OCI-LY7 (cell line): ENCODE measurements at regions not wholly inside any gene's neighbourhood (a gene's known extent, or its start where the extent isn't known, plus 50 kb on each side); places are given as distances from the start of the nearest gene placed in this dataset.

Experiments
- BruUV-seq: library from RNA; stranded (reverse); fragments of 400-500 nt; replicated peaks from 2 replicates; lab custom pipeline; 2021; lab: Mats Ljungman, UMichigan
- CTCF ChIA-PET: fragments of 300-600 bp; sonication (Branson Sonifier 250); formaldehyde crosslinking; loops from one replicate; lab custom pipeline; 2022; ENCODE audit warnings: antibody characterized with exemption; ENCODE audit not compliant: unreplicated experiment; lab: Charles Lee
- POLR2A ChIA-PET: fragments of 300-600 bp; sonication (Branson Sonifier 250); formaldehyde crosslinking; loops from one replicate; lab custom pipeline; 2022; ENCODE audit warnings: antibody characterized with exemption; lab: Charles Lee
- DNase-seq: peaks from one replicate; pipeline ENCODE4 v3.0.0-alpha.2; 2015; ENCODE audit warnings: low spot score
- H2AFZ ChIP-seq: fragments of 200-600 bp; sonication (generic), shearing (Covaris generic); 2 replicates; pipeline ENCODE4 v1.6.1; 2014; ENCODE audit warnings: mild to moderate bottlenecking, antibody characterized with exemption, low read length, moderate library complexity
- H3K27ac ChIP-seq: fragments of 200-600 bp; sonication (generic); 2 replicates; pipeline ENCODE4 v1.5.1; 2014; ENCODE audit warnings: mixed run types, low read depth, mild to moderate bottlenecking, moderate library complexity, low read length, inconsistent platforms; ENCODE audit not compliant: poor library complexity, severe bottlenecking
- H3K36me3 ChIP-seq: fragments of 200-600 bp; sonication (generic); 2 replicates; pipeline ENCODE4 v1.6.1; 2014; ENCODE audit warnings: mild to moderate bottlenecking, antibody characterized with exemption, low read length, moderate library complexity, mixed read lengths; ENCODE audit not compliant: insufficient read depth
- H3K4me1 ChIP-seq: fragments of 200-600 bp; sonication (generic); 2 replicates; pipeline ENCODE4 v1.5.1; 2014; ENCODE audit warnings: mild to moderate bottlenecking, low read length; ENCODE audit not compliant: insufficient read depth, poor library complexity, severe bottlenecking
- H3K4me2 ChIP-seq: fragments of 200-600 bp; sonication (generic); 2 replicates; pipeline ENCODE4 v1.6.1; 2014; ENCODE audit warnings: mild to moderate bottlenecking, low read length
- H3K4me3 ChIP-seq: fragments of 200-600 bp; sonication (generic); 2 replicates; pipeline ENCODE4 v1.5.1; 2014; ENCODE audit warnings: mild to moderate bottlenecking, low read depth, low read length; ENCODE audit not compliant: poor library complexity, severe bottlenecking
- H3K79me2 ChIP-seq: fragments of 200-600 bp; sonication (generic); 2 replicates; pipeline ENCODE4 v1.6.1; 2016; ENCODE audit warnings: low read depth, mild to moderate bottlenecking, low read length, moderate library complexity, mixed read lengths; ENCODE audit not compliant: insufficient read depth
- H3K9me2 ChIP-seq: fragments of 200-600 bp; sonication (generic); 2 replicates; pipeline ENCODE4 v1.6.1; 2016; ENCODE audit warnings: mild to moderate bottlenecking, low read length, mixed read lengths; ENCODE audit not compliant: insufficient read depth
- H3K9me3 ChIP-seq: fragments of 200-600 bp; sonication (generic); 2 replicates; pipeline ENCODE4 v1.6.1; 2014; ENCODE audit warnings: mild to moderate bottlenecking, mixed run types, low read length, mixed read lengths
- H4K20me1 ChIP-seq: fragments of 200-600 bp; sonication (generic); 2 replicates; pipeline ENCODE4 v1.6.1; 2014; ENCODE audit warnings: mild to moderate bottlenecking, antibody characterized with exemption, low read length, moderate library complexity, mixed read lengths; ENCODE audit not compliant: insufficient read depth
- CTCF ChIP-seq: fragments of 200-600 bp; sonication (generic); conservative IDR thresholded peaks from 2 replicates; pipeline ENCODE4 v1.5.1; 2014; ENCODE audit warnings: mild to moderate bottlenecking, antibody characterized with exemption, low read length, moderate library complexity, mixed read lengths
- EZH2phosphoT487 ChIP-seq: fragments of 200-600 bp; sonication (generic); IDR thresholded peaks from 2 replicates; pipeline ENCODE4 v1.6.1; 2018; ENCODE audit warnings: low read depth, borderline replicate concordance, mild to moderate bottlenecking, mixed run types, antibody characterized with exemption, low read length, moderate library complexity, mixed read lengths
- intact Hi-C: fragments of 100-400 bp; cut with micrococcal nuclease; formaldehyde crosslinking; loops from one replicate; pipeline ENCODE4 v1.10.0; 2022; ENCODE audit not compliant: unreplicated experiment

- Histone ChIP-seq H3K79me2 (no peaks in the 10 kb centered on the region), H3K36me3 (no peaks in the 10 kb centered on the region), H3K4me1 (no peaks in the 10 kb centered on the region), H4K20me1 (no peaks in the 10 kb centered on the region), H3K9me3 (0 out of 2 replicates have a peak, but pooled peaks cover under 1% of the 10 kb centered on the region), H3K9me2 (no peaks in the 10 kb centered on the region), H2AFZ (no peak overlapping the region), H3K4me3 (no peak overlapping the region), H3K4me2 (no peak overlapping the region), H3K27ac (no peak overlapping the region)
- POLR2A ChIA-PET, result interaction anchor here (0.7 to 1.1 kb wide), 2 partner anchors 340 to 1451 kb away, joined by 3 read pairs; no protein-coding TSS in a partner anchor
- BruUV-seq, result no TSS peak
- DNase-seq, result no peak
- TF ChIP-seq CTCF (no peak), EZH2phosphoT487 (no peak)
- intact Hi-C loops, result no loop called here
- CTCF ChIA-PET, result no interaction called here
These were observed 130.4 kb downstream of the MBL2 start for GRCh38 chr10:52642208-52642607.

DNA sequence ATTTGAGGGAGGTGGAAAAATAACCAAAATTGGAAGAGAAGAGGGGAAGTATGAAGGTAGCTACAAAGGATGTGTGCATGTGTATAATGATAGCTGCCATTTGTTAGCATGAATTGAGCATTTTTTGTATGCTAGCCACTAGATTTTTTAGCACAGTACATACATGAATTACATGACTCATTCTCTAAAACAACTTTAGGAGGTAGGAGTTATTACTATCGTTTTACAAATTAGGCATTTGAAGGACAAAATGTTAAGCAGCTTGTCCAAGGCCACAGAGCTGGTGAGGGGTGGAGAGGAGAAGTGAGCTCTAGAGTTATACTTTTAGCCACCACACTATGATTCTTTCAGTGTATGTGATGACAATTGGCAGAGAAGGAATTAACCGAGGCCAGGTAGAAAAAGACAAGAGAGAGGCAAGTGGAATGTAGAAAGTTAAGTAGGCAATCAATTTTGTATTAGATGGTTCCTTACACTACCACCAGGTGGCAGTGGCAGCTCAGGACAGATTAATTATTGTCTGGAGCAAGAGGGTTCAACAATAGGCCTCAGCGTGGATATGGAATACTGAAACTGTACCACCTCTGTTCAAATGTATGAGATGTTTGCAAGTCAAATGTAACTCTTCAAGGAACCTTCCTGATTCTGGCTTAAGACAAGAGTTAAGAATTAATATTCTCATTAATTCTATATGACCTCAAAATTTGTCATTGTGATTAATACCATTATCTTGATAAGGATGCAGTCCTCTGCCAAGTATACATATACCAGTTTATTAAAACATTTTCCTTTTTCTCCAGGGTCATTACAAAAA, 128.0 kb downstream of the MBL2 start:
- peak; percentile 36 for DNase-seq
- Histone ChIP-seq H3K4me3 (no peak overlapping the region), H3K9me3 (no peaks in the 10 kb centered on the region), H3K4me2 (no peak overlapping the region), H3K4me1 (no peaks in the 10 kb centered on the region), H3K27ac (no peak overlapping the region), H4K20me1 (no peaks in the 10 kb centered on the region), H3K36me3 (no peaks in the 10 kb centered on the region), H3K79me2 (no peaks in the 10 kb centered on the region), H2AFZ (no peak overlapping the region), H3K9me2 (no peaks in the 10 kb centered on the region)
- BruUV-seq, result no TSS peak
- intact Hi-C loops, result loop anchor here (1.0 kb wide), 2 partner anchors 85 to 136 kb away; no protein-coding TSS in a partner anchor
- POLR2A ChIA-PET, result interaction anchor here (0.7 kb wide), 1 partner anchor 19 kb away, joined by 3 read pairs; no protein-coding TSS in a partner anchor
- TF ChIP-seq EZH2phosphoT487, result no peak
- TF ChIP-seq CTCF, result peak; percentile 87
- CTCF ChIA-PET, result no interaction called here

- H2AFZ ChIP-seq, result no peak overlapping the region
- H3K9me3 ChIP-seq, result no peaks in the 10 kb centered on the region
- intact Hi-C loops, result no loop called here
- no peak overlapping the region for H3K4me2 ChIP-seq
- H3K9me2 ChIP-seq, result no peaks in the 10 kb centered on the region
- no peak for DNase-seq
- no peak overlapping the region for H3K4me3 ChIP-seq
- no peaks in the 10 kb centered on the region for H3K79me2 ChIP-seq
- no peaks in the 10 kb centered on the region for H3K4me1 ChIP-seq
- ChIA-PET POLR2A (no interaction called here), CTCF (no interaction called here)
- no peak for TF ChIP-seq EZH2phosphoT487
- TF ChIP-seq CTCF, result no peak
- no peaks in the 10 kb centered on the region for H3K36me3 ChIP-seq
- no peaks in the 10 kb centered on the region for H4K20me1 ChIP-seq
- BruUV-seq, result no TSS peak
- H3K27ac ChIP-seq, result no peak overlapping the region
These were observed 127.3 kb downstream of the MBL2 start for GRCh38 chr10:52645187-52645758.
